H9 (cell line): ENCODE measurements at regions not wholly inside any gene's neighbourhood (a gene's known extent, or its start where the extent isn't known, plus 50 kb on each side); places are given as distances from the start of the nearest gene placed in this dataset.

Experiments used
- DNase-seq: peaks from one replicate; pipeline ENCODE4 v3.0.0-alpha.2; 2017
- H2AFZ ChIP-seq: one replicate; pipeline ENCODE4 v1.6.1; 2013; ENCODE audit warnings: mild to moderate bottlenecking, low read length, control low read depth, moderate library complexity
- H2AK5ac ChIP-seq: 2 replicates; pipeline ENCODE4 v1.6.1; 2013; ENCODE audit warnings: low read length, control low read depth, mixed read lengths; ENCODE audit not compliant: insufficient read length
- H2BK120ac ChIP-seq: one replicate; pipeline ENCODE4 v1.6.1; 2013; ENCODE audit warnings: low read depth, mild to moderate bottlenecking, low read length, control low read depth, inconsistent platforms; ENCODE audit not compliant: poor library complexity, severe bottlenecking
- H2BK12ac ChIP-seq: 2 replicates; pipeline ENCODE4 v1.6.1; 2013; ENCODE audit warnings: low read length, control low read depth, mixed read lengths, low read depth; ENCODE audit not compliant: insufficient read length
- H2BK15ac ChIP-seq: 2 replicates; pipeline ENCODE4 v1.6.1; 2013; ENCODE audit warnings: low read depth, low read length, control low read depth
- H2BK20ac ChIP-seq: one replicate; pipeline ENCODE4 v1.6.1; 2013; ENCODE audit warnings: low read depth, mild to moderate bottlenecking, low read length, control low read depth, inconsistent platforms; ENCODE audit not compliant: poor library complexity, severe bottlenecking
- H2BK5ac ChIP-seq: 2 replicates; pipeline ENCODE4 v1.6.1; 2013; ENCODE audit warnings: low read length, control low read depth, mixed read lengths; ENCODE audit not compliant: insufficient read length
- H3K14ac ChIP-seq: 2 replicates; pipeline ENCODE4 v1.6.1; 2013; ENCODE audit warnings: low read length, control low read depth; ENCODE audit not compliant: insufficient read depth
- H3K18ac ChIP-seq: 2 replicates; pipeline ENCODE4 v1.6.1; 2013; ENCODE audit warnings: low read depth, mild to moderate bottlenecking, mixed read lengths, low read length, control low read depth; ENCODE audit not compliant: insufficient read length
- H3K23ac ChIP-seq: 2 replicates; pipeline ENCODE4 v1.6.1; 2013; ENCODE audit warnings: low read length, control low read depth, mixed read lengths, low read depth; ENCODE audit not compliant: insufficient read length
- H3K23me2 ChIP-seq: 2 replicates; pipeline ENCODE4 v1.6.1; 2013; ENCODE audit warnings: low read depth, mild to moderate bottlenecking, mixed read lengths, low read length, control low read depth; ENCODE audit not compliant: insufficient read length, poor library complexity, severe bottlenecking
- H3K27ac ChIP-seq: 2 replicates; pipeline ENCODE4 v1.5.1; 2013; ENCODE audit warnings: low read length, control low read depth, mixed read lengths, low read depth; ENCODE audit not compliant: insufficient read length
- H3K27me3 ChIP-seq: 2 replicates; pipeline ENCODE4 v1.6.1; 2013; ENCODE audit warnings: low read length, control low read depth, inconsistent platforms; ENCODE audit not compliant: insufficient read depth
- H3K4ac ChIP-seq: 2 replicates; pipeline ENCODE4 v1.6.1; 2013; ENCODE audit warnings: low read depth, mild to moderate bottlenecking, control low read depth, inconsistent platforms, low read length, moderate library complexity
- H3K4me1 ChIP-seq: 2 replicates; pipeline ENCODE4 v1.6.1; 2013; ENCODE audit warnings: low read length, control low read depth, inconsistent platforms; ENCODE audit not compliant: insufficient read depth
- H3K4me2 ChIP-seq: 2 replicates; pipeline ENCODE4 v1.6.1; 2013; ENCODE audit warnings: low read length, control low read depth, mixed read lengths; ENCODE audit not compliant: insufficient read length, insufficient read depth
- H3K56ac ChIP-seq: 2 replicates; pipeline ENCODE4 v1.6.1; 2013; ENCODE audit warnings: low read depth, mild to moderate bottlenecking, mixed read lengths, low read length, control low read depth; ENCODE audit not compliant: insufficient read length
- H3K79me1 ChIP-seq: 2 replicates; pipeline ENCODE4 v1.6.1; 2013; ENCODE audit warnings: low read depth, mild to moderate bottlenecking, moderate library complexity, low read length, control low read depth, inconsistent platforms; ENCODE audit not compliant: insufficient read depth, poor library complexity, severe bottlenecking
- H3K79me2 ChIP-seq: 2 replicates; pipeline ENCODE4 v1.6.1; 2013; ENCODE audit warnings: low read length, control low read depth, inconsistent platforms; ENCODE audit not compliant: insufficient read depth
- H3K9ac ChIP-seq: 2 replicates; pipeline ENCODE4 v1.6.1; 2013; ENCODE audit warnings: low read length, control low read depth, mixed read lengths; ENCODE audit not compliant: insufficient read length; ENCODE audit errors: extremely low read depth
- H3K9me3 ChIP-seq: one replicate; pipeline ENCODE4 v1.6.1; 2013; ENCODE audit warnings: low read depth, low read length, inconsistent platforms; ENCODE audit not compliant: control insufficient read depth
- H3T11ph ChIP-seq: one replicate; pipeline ENCODE4 v1.6.1; 2013; ENCODE audit warnings: mild to moderate bottlenecking, low read length, control low read depth, inconsistent platforms
- H4K20me1 ChIP-seq: one replicate; pipeline ENCODE4 v1.6.1; 2013; ENCODE audit not compliant: control insufficient read depth, insufficient read length, insufficient read depth
- H4K5ac ChIP-seq: 2 replicates; pipeline ENCODE4 v1.6.1; 2013; ENCODE audit warnings: low read depth, mild to moderate bottlenecking, mixed read lengths, low read length, control low read depth; ENCODE audit not compliant: insufficient read length
- H4K8ac ChIP-seq: replicated peaks from 2 replicates; pipeline ENCODE4 v1.6.1; 2013; ENCODE audit warnings: low read length, control low read depth, mixed read lengths, low read depth; ENCODE audit not compliant: insufficient read length
- H4K91ac ChIP-seq: 2 replicates; pipeline ENCODE4 v1.6.1; 2013; ENCODE audit warnings: low read depth, mild to moderate bottlenecking, moderate library complexity, mixed read lengths, low read length, control low read depth; ENCODE audit not compliant: insufficient read length
- H3K27ac Mint-ChIP-seq, 3 experiments: 2 replicates in 2 of 3; 3 replicates in 1 of 3; pipeline ENCODE4 v1.8.0; 2020 to 2021; ENCODE audit warnings: mixed read lengths in 3 of 3, mild to moderate bottlenecking in 1 of 3, moderate library complexity in 1 of 3
- H3K27me3 Mint-ChIP-seq: 2 replicates; pipeline ENCODE4 v1.8.0; 2021; ENCODE audit warnings: low read depth, mild to moderate bottlenecking, moderate library complexity, mixed read lengths
- H3K36me3 Mint-ChIP-seq, 3 experiments: 2 replicates in 2 of 3; 3 replicates in 1 of 3; pipeline ENCODE4 v1.8.0; 2020 to 2021; ENCODE audit warnings: low read depth in 3 of 3, mixed read lengths in 3 of 3; ENCODE audit not compliant: insufficient read depth in 1 of 3
- H3K4me1 Mint-ChIP-seq, 2 experiments: 2 replicates each; pipeline ENCODE4 v1.8.0; 2020; ENCODE audit warnings: mixed read lengths in 2 of 2
- H3K4me3 Mint-ChIP-seq, 2 experiments: 2 replicates in 1 of 2; 3 replicates in 1 of 2; pipeline ENCODE4 v1.8.0; 2020 to 2021; ENCODE audit warnings: mild to moderate bottlenecking in 2 of 2, mixed read lengths in 2 of 2, moderate library complexity in 1 of 2
- H3K9me3 Mint-ChIP-seq, 2 experiments: 2 replicates in 1 of 2; 3 replicates in 1 of 2; pipeline ENCODE4 v1.8.0; 2020; ENCODE audit warnings: mild to moderate bottlenecking in 2 of 2, mixed read lengths in 2 of 2, moderate library complexity in 1 of 2
- CTCF ChIP-seq: fragments of 200-600 bp; sonication (generic); conservative IDR thresholded peaks from 3 replicates; pipeline ENCODE4 v1.8.0; 2021; ENCODE audit warnings: antibody characterized with exemption, mild to moderate bottlenecking
- WGBS: extraction: QIAGEN DNeasy Blood & Tissue Kit; methylation state at CpG from one replicate; pipeline ENCODE4 v1.1.7; 2013; ENCODE audit warnings: missing lambda C conversion rate, low lambda C conversion rate, mixed read lengths; ENCODE audit not compliant: insufficient read length; ENCODE audit errors: extremely low coverage; 5-methylcytosine and 5-hydroxymethylcytosine counted together

- no peak overlapping the region for H4K91ac ChIP-seq
- no CpG with 5 or more reads among the region's 3 CpGs for WGBS
- no peak overlapping the region for H3K9ac ChIP-seq
- no peaks in the 10 kb centered on the region for H3K79me2 ChIP-seq
- H3K4me1 ChIP-seq, result no peaks in the 10 kb centered on the region; the same call in 1 of the 2 replicates
- H3K27ac ChIP-seq, result no peak overlapping the region
- DNase-seq, result no peak
- no peak overlapping the region for H3K4ac ChIP-seq
- no peak overlapping the region; a peak in 1 of 7 replicates for H3K27ac Mint-ChIP-seq
- H3K27me3 Mint-ChIP-seq, result no peaks in the 10 kb centered on the region
- H3K27me3 ChIP-seq, result no peaks in the 10 kb centered on the region
- H3K14ac ChIP-seq, result no peak overlapping the region
- H2BK12ac ChIP-seq, result no peak overlapping the region
- H3K23me2 ChIP-seq, result no peaks in the 10 kb centered on the region
- H2AFZ ChIP-seq, result no peak overlapping the region
- no peak overlapping the region for H3K23ac ChIP-seq
- H2AK5ac ChIP-seq, result no peak overlapping the region
- H2BK20ac ChIP-seq, result no peak overlapping the region
- no peaks in the 10 kb centered on the region for H3K9me3 Mint-ChIP-seq
- H3K56ac ChIP-seq, result no peak overlapping the region
- no peak overlapping the region for H4K5ac ChIP-seq
- no peak overlapping the region for H3K4me3 Mint-ChIP-seq
- no peak overlapping the region for H2BK15ac ChIP-seq
- no peaks in the 10 kb centered on the region for H4K20me1 ChIP-seq
- H2BK120ac ChIP-seq, result no peak overlapping the region
- H3K79me1 ChIP-seq, result no peaks in the 10 kb centered on the region
- no peaks in the 10 kb centered on the region for H3K36me3 Mint-ChIP-seq
- H3K4me1 Mint-ChIP-seq, result peaks cover 0 to 3% of the 10 kb centered on the region in 2 experiments; a peak in 1 of 4 replicates
- no peaks in the 10 kb centered on the region for H3K9me3 ChIP-seq
- H3K18ac ChIP-seq, result no peak overlapping the region
- H3K4me2 ChIP-seq, result no peak overlapping the region
- peak; percentile 56 for TF ChIP-seq CTCF
- no peak overlapping the region for H3T11ph ChIP-seq
- H2BK5ac ChIP-seq, result no peak overlapping the region
- no peak overlapping the region for H4K8ac ChIP-seq
These were observed 689.0 kb upstream of the SLITRK1 start for GRCh38 chr13:84571264-84571663.
